MM.1S (cell line): ENCODE measurements at regions not wholly inside any gene's neighbourhood (a gene's known extent, or its start where the extent isn't known, plus 50 kb on each side); places are given as distances from the start of the nearest gene placed in this dataset.

ENCODE experiments used
- CTCF ChIP-seq: fragments of 300-600 bp; sonication (generic); IDR thresholded peaks from 2 replicates; pipeline ENCODE4 v1.5.1; 2016; ENCODE audit warnings: antibody characterized with exemption, low read length, mixed read lengths
- EZH2 ChIP-seq: fragments of 300-600 bp; sonication (generic); optimal IDR thresholded peaks from 2 replicates; pipeline ENCODE3; 2017; ENCODE audit warnings: low read depth, mild to moderate bottlenecking, antibody characterized with exemption, low read length, mixed read lengths
- EZH2phosphoT487 ChIP-seq: fragments of 300-600 bp; sonication (generic); IDR thresholded peaks from 2 replicates; pipeline ENCODE4 v1.6.1; 2018; ENCODE audit warnings: antibody characterized with exemption, low read length

GRCh38 chr1:55329091-55329490 is 113.9 kb upstream of the USP24 start:
- TF ChIP-seq CTCF (no peak), EZH2phosphoT487 (no peak), EZH2 (no peak)
